H1 (cell line): ENCODE measurements at regions not wholly inside any gene's neighbourhood (a gene's known extent, or its start where the extent isn't known, plus 50 kb on each side); places are given as distances from the start of the nearest gene placed in this dataset.

Source experiments
- CTCF ChIA-PET: fragments of 300-600 bp; sonication (Branson Sonifier 250); formaldehyde crosslinking; loops from one replicate; lab custom pipeline; 2021; ENCODE audit not compliant: partially characterized antibody; lab: Charles Lee
- POLR2A ChIA-PET: fragments of 300-600 bp; sonication (Branson Sonifier 250); formaldehyde crosslinking; loops from one replicate; lab custom pipeline; 2021; ENCODE audit warnings: inconsistent platforms; ENCODE audit not compliant: partially characterized antibody; lab: Charles Lee
- DNase-seq, 2 experiments: peaks; one replicate each; pipeline versions ENCODE4 v3.0.0 to v3.0.0-alpha.2; 2010 to 2022; ENCODE audit warnings: low spot score in 2 of 2, low read depth in 1 of 2, mixed read lengths in 1 of 2
- FAIRE-seq: peaks from 2 replicates; lab custom pipeline; 2011; peaks lifted over from hg19 to GRCh38; lab: Jason Lieb, UNC
- H2AFZ ChIP-seq: 2 replicates; pipeline ENCODE4 v1.8.1; 2012; ENCODE audit warnings: low read length, inconsistent platforms
- H2AK5ac ChIP-seq: 2 replicates; pipeline ENCODE4 v1.6.1; 2013; ENCODE audit warnings: low read depth, low read length
- H2BK120ac ChIP-seq: replicated peaks from 2 replicates; pipeline ENCODE3; 2013; ENCODE audit warnings: low read depth, low read length, inconsistent platforms
- H2BK12ac ChIP-seq: 2 replicates; pipeline ENCODE4 v1.6.1; 2013; ENCODE audit warnings: low read depth, low read length
- H2BK15ac ChIP-seq: 2 replicates; pipeline ENCODE4 v1.6.1; 2013; ENCODE audit warnings: low read length
- H2BK20ac ChIP-seq: 2 replicates; pipeline ENCODE4 v1.6.1; 2013; ENCODE audit warnings: low read length
- H2BK5ac ChIP-seq: 2 replicates; pipeline ENCODE4 v1.6.1; 2013; ENCODE audit warnings: low read depth, low read length
- H3K14ac ChIP-seq: 2 replicates; pipeline ENCODE4 v1.6.1; 2013; ENCODE audit warnings: inconsistent platforms; ENCODE audit not compliant: insufficient read length
- H3K18ac ChIP-seq: 2 replicates; pipeline ENCODE4 v1.6.1; 2013; ENCODE audit warnings: low read length; ENCODE audit errors: extremely low read depth
- H3K23ac ChIP-seq: 2 replicates; pipeline ENCODE4 v1.6.1; 2013; ENCODE audit warnings: inconsistent platforms; ENCODE audit not compliant: insufficient read length
- H3K23me2 ChIP-seq: 2 replicates; pipeline ENCODE4 v1.6.1; 2013; ENCODE audit warnings: low read depth, low read length
- H3K27ac ChIP-seq: 2 replicates; pipeline ENCODE4 v1.6.1; 2011; ENCODE audit warnings: low read depth, low read length, inconsistent platforms
- H3K27me3 ChIP-seq, 4 experiments: replicated peaks in 1 of 4; 1 replicate in 1 of 4; 2 replicates in 3 of 4; pipeline versions ENCODE4 v1.6.1 to v1.8.1; 2011 to 2013; ENCODE audit warnings: low read length in 3 of 4, mild to moderate bottlenecking in 3 of 4, inconsistent platforms in 2 of 4, mixed read lengths in 2 of 4, moderate library complexity in 1 of 4; ENCODE audit not compliant: control insufficient read depth in 3 of 4, insufficient read depth in 3 of 4; ENCODE audit errors: extremely low read depth in 1 of 4
- H3K36me3 ChIP-seq, 4 experiments: 2 replicates each; pipeline versions ENCODE4 v1.6.1 to v1.8.1; 2011 to 2013; ENCODE audit warnings: mild to moderate bottlenecking in 4 of 4, low read length in 3 of 4, moderate library complexity in 2 of 4, control low read depth in 1 of 4, inconsistent platforms in 1 of 4; ENCODE audit not compliant: insufficient read depth in 4 of 4, control insufficient read depth in 2 of 4
- H3K4ac ChIP-seq: replicated peaks from 2 replicates; pipeline ENCODE3; 2013; ENCODE audit warnings: low read length, low read depth, mixed read lengths, inconsistent platforms; ENCODE audit not compliant: insufficient read length
- H3K4me1 ChIP-seq, 4 experiments: replicated peaks in 1 of 4; 1 replicate in 1 of 4; 2 replicates in 3 of 4; pipeline versions ENCODE4 v1.6.1 to v1.8.1; 2011 to 2013; ENCODE audit warnings: low read length in 3 of 4, inconsistent platforms in 2 of 4, mixed read lengths in 1 of 4; ENCODE audit not compliant: insufficient read depth in 4 of 4, control insufficient read depth in 3 of 4
- H3K4me2 ChIP-seq, 2 experiments: 2 replicates each; pipeline versions ENCODE4 v1.6.1 to v1.8.1; 2011 to 2013; ENCODE audit warnings: low read depth in 2 of 2, low read length in 2 of 2, control low read depth in 1 of 2, inconsistent platforms in 1 of 2, mild to moderate bottlenecking in 1 of 2; ENCODE audit not compliant: insufficient read depth in 1 of 2
- H3K4me3 ChIP-seq, 4 experiments: fragments of 200-600, 300-600 bp in 1 of 4; sonication (generic), shearing (Covaris generic), sonication (Bioruptor Twin) in 1 of 4; 2 replicates each; pipeline versions ENCODE4 v1.5.1 to v1.8.1; 2011 to 2016; ENCODE audit warnings: low read length in 4 of 4, low read depth in 3 of 4, control low read depth in 2 of 4, inconsistent platforms in 2 of 4, mild to moderate bottlenecking in 2 of 4, mixed read lengths in 1 of 4, moderate library complexity in 1 of 4; ENCODE audit not compliant: insufficient read depth in 2 of 4; ENCODE audit errors: extremely low read depth in 1 of 4
- H3K56ac ChIP-seq: replicated peaks from 2 replicates; pipeline ENCODE3; 2013; ENCODE audit warnings: low read depth, mild to moderate bottlenecking, mixed read lengths, low read length, inconsistent platforms; ENCODE audit not compliant: insufficient read length
- H3K79me1 ChIP-seq: 2 replicates; pipeline ENCODE4 v1.6.1; 2013; ENCODE audit warnings: low read depth, low read length, control low read depth
- H3K79me2 ChIP-seq, 2 experiments: 2 replicates each; pipeline versions ENCODE4 v1.6.1 to v1.8.1; 2012 to 2013; ENCODE audit warnings: low read length in 2 of 2, mild to moderate bottlenecking in 2 of 2, inconsistent platforms in 1 of 2; ENCODE audit not compliant: insufficient read depth in 2 of 2, control insufficient read depth in 1 of 2
- H3K9ac ChIP-seq, 4 experiments: replicated peaks in 1 of 4; 1 replicate in 1 of 4; 2 replicates in 3 of 4; pipeline versions ENCODE4 v1.6.1 to v1.8.1; 2011 to 2013; ENCODE audit warnings: low read depth in 3 of 4, low read length in 3 of 4, control low read depth in 2 of 4, mild to moderate bottlenecking in 2 of 4, moderate library complexity in 2 of 4, inconsistent platforms in 1 of 4; ENCODE audit errors: extremely low read depth in 1 of 4
- H3K9me3 ChIP-seq, 2 experiments: 2 replicates each; pipeline versions ENCODE4 v1.6.1 to v1.8.1; 2012 to 2013; ENCODE audit warnings: mild to moderate bottlenecking in 2 of 2, moderate library complexity in 2 of 2, control low read depth in 1 of 2, inconsistent platforms in 1 of 2, low read depth in 1 of 2, low read length in 1 of 2, mixed read lengths in 1 of 2; ENCODE audit not compliant: insufficient read depth in 2 of 2
- H4K20me1 ChIP-seq, 2 experiments: replicated peaks in 1 of 2; 2 replicates each; pipeline versions ENCODE3 to v1.8.1; 2011 to 2013; ENCODE audit warnings: inconsistent platforms in 2 of 2, low read length in 2 of 2, mild to moderate bottlenecking in 1 of 2; ENCODE audit not compliant: insufficient read depth in 2 of 2, control insufficient read depth in 1 of 2
- H4K5ac ChIP-seq: 2 replicates; pipeline ENCODE4 v1.6.1; 2013; ENCODE audit warnings: low read length, low read depth, mixed read lengths, inconsistent platforms; ENCODE audit not compliant: insufficient read length
- H4K8ac ChIP-seq: 2 replicates; pipeline ENCODE4 v1.8.0; 2013; ENCODE audit warnings: mild to moderate bottlenecking, moderate library complexity, low read length, inconsistent platforms; ENCODE audit not compliant: insufficient read depth; ENCODE audit errors: extremely low read depth
- H4K91ac ChIP-seq: replicated peaks from 2 replicates; pipeline ENCODE3; 2013; ENCODE audit warnings: low read length, mixed read lengths, inconsistent platforms; ENCODE audit not compliant: insufficient read length
- CHD1 ChIP-seq: IDR thresholded peaks from 2 replicates; pipeline ENCODE4 v1.6.1; 2012; ENCODE audit warnings: low read depth, low read length, improper control_type of control experiment
- CREB1 ChIP-seq: IDR thresholded peaks from 2 replicates; pipeline ENCODE4 v1.6.1; 2012; ENCODE audit warnings: inconsistent platforms
- MAFK ChIP-seq: IDR thresholded peaks from 2 replicates; pipeline ENCODE4 v1.6.1; 2012; ENCODE audit warnings: low read depth, mild to moderate bottlenecking, improper control_type of control experiment, low read length
- NRF1 ChIP-seq: IDR thresholded peaks from 2 replicates; pipeline ENCODE4 v1.6.1; 2011; ENCODE audit warnings: mild to moderate bottlenecking, low read depth, low read length, improper control_type of control experiment
- PHF8 ChIP-seq: fragments of 200-600 bp; sonication (generic); conservative IDR thresholded peaks from 2 replicates; pipeline ENCODE4 v1.7.1; 2012; ENCODE audit warnings: low read depth, mild to moderate bottlenecking, inconsistent platforms, low read length, moderate library complexity
- POLR2AphosphoS5 ChIP-seq: IDR thresholded peaks from 2 replicates; pipeline ENCODE4 v1.6.1; 2011; ENCODE audit warnings: low read depth, low read length
- RFX5 ChIP-seq: IDR thresholded peaks from 2 replicates; pipeline ENCODE4 v1.6.1; 2011; ENCODE audit warnings: low read depth, low read length, improper control_type of control experiment, borderline replicate concordance
- RXRA ChIP-seq: IDR thresholded peaks from 2 replicates; pipeline ENCODE4 v1.6.1; 2011; ENCODE audit warnings: low read depth, mild to moderate bottlenecking, low read length, moderate library complexity; ENCODE audit not compliant: insufficient read depth
- SP1 ChIP-seq: IDR thresholded peaks from 2 replicates; pipeline ENCODE4 v1.6.1; 2011; ENCODE audit warnings: low read depth, low read length
- TCF12 ChIP-seq: IDR thresholded peaks from 2 replicates; pipeline ENCODE4 v1.6.1; 2011; ENCODE audit warnings: low read depth, mild to moderate bottlenecking, low read length
- WGBS, 2 experiments: shearing (Covaris generic) in 1 of 2; methylation state at CpG; one replicate each; pipeline versions ENCODE4 v1.1.6 to v1.1.7; 2013 to 2015; ENCODE audit warnings: low lambda C conversion rate in 2 of 2, mixed read lengths in 2 of 2, inconsistent platforms in 1 of 2, low coverage in 1 of 2, missing lambda C conversion rate in 1 of 2; ENCODE audit not compliant: insufficient replicate concordance in 2 of 2, insufficient coverage in 1 of 2, insufficient read length in 1 of 2; ENCODE audit errors: extremely low coverage in 1 of 2, missing lambda C conversion rate in 1 of 2; 5-methylcytosine and 5-hydroxymethylcytosine counted together
- TF ChIP-seq, protein P1 (sequence below): IDR thresholded peaks from 2 replicates; pipeline ENCODE4 v1.6.1; 2011; ENCODE audit warnings: low read depth, mild to moderate bottlenecking, low read length; ENCODE audit not compliant: insufficient read depth

DNA sequence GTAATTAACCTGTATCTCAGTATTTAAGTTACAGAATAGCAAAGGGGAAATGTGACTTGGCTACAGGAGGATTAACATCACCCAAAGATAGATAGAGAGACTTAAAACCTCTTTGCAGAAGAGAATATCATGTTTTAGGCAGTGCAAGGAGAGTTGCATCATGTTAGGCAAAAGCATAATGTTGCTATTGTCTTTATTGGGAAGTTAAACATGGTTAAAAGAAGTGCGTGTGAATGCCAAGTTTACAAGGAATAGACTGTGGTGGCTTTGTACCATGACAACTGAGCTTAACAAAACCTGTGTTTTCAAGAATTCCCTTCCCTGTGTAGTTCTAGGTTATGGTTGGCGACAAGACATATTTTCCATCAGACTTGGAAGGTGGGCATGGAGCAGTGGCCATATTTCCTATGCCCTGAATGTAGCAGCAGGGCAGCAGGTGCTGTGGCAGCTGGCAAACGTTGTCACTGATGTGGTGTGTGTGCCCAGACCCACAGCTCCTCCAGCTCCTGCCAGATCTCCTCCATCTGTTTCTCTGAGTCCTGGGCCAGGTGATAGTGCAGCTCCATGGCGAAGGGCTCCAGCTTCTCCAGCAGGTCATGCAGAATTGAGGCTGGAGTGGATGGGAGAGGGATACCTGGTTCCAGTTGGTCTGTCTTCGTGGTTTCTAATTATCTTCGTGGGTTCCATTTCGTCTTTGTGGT, 163.3 kb downstream of the QRSL1 start:
- H3K14ac ChIP-seq = no peak overlapping the region
- H3K23me2 ChIP-seq = no peaks in the 10 kb centered on the region; the same call in 1 of the 2 replicates
- H2AK5ac ChIP-seq = no peak overlapping the region
- H3K4me2 ChIP-seq = no peak overlapping the region
- H4K8ac ChIP-seq = no peak overlapping the region; the same call in 1 of the 2 replicates
- H2BK120ac ChIP-seq = no peak overlapping the region
- H2BK12ac ChIP-seq = no peak overlapping the region
- no peak overlapping the region for H3K18ac ChIP-seq
- H2BK5ac ChIP-seq = no peak overlapping the region
- H3K36me3 ChIP-seq = no peaks in the 10 kb centered on the region
- DNase-seq (no peak), FAIRE-seq (no peak)
- TF ChIP-seq PHF8 (no peak), CHD1 (no peak), NRF1 (no peak), TCF12 (no peak), SP1 (no peak), POLR2AphosphoS5 (no peak), RXRA (no peak), MAFK (no peak), CREB1 (no peak), RFX5 (no peak)
- TF ChIP-seq, protein P1, sequence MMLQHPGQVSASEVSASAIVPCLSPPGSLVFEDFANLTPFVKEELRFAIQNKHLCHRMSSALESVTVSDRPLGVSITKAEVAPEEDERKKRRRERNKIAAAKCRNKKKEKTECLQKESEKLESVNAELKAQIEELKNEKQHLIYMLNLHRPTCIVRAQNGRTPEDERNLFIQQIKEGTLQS = no peak
- no peak overlapping the region for H3K27ac ChIP-seq
- H3K4ac ChIP-seq = no peak overlapping the region
- H3K9me3 ChIP-seq = no peaks in the 10 kb centered on the region
- H2AFZ ChIP-seq = no peak overlapping the region
- no peak overlapping the region for H3K23ac ChIP-seq
- no peak overlapping the region for H3K56ac ChIP-seq
- no peaks in the 10 kb centered on the region for H4K20me1 ChIP-seq
- ChIA-PET CTCF (interaction anchor here (0.9 to 1.1 kb wide), 3 partner anchors 14 to 176 kb away, joined by 3 read pairs; no protein-coding TSS in a partner anchor), POLR2A (interaction anchor here (1.6 kb wide), 1 partner anchor 11 kb away, joined by 9 read pairs; no protein-coding TSS in a partner anchor)
- no peaks in the 10 kb centered on the region for H3K79me1 ChIP-seq
- no peak overlapping the region for H3K4me3 ChIP-seq
- no peak overlapping the region for H2BK15ac ChIP-seq
- H4K5ac ChIP-seq = no peak overlapping the region
- no peak overlapping the region for H3K9ac ChIP-seq
- no peaks in the 10 kb centered on the region for H3K79me2 ChIP-seq
- H3K4me1 ChIP-seq = no peaks in the 10 kb centered on the region
- 88% methylated on average over 7 of the region's 7 CpGs; no CpG with 5 or more reads in 1 of the 2 experiments for WGBS, 2 experiments
- no peak overlapping the region for H2BK20ac ChIP-seq
- H4K91ac ChIP-seq = peak overlapping the region; percentile 81
- no peaks in the 10 kb centered on the region for H3K27me3 ChIP-seq
